ENCODE measurements at regions not wholly inside any gene's neighbourhood (a gene's known extent, or its start where the extent isn't known, plus 50 kb on each side); places are given as distances from the start of the nearest gene placed in this dataset.

GRCh38 chr12:27875677-27876076 lies 95.6 kb upstream of the MANSC4 start:
- Mint-ChIP-seq H3K9me3 (peaks cover 0 to 21% (median 4%) of the 10 kb centered on the region in 11 donors), H3K4me1 (peaks cover 0 to 16% (median 8%) of the 10 kb centered on the region in 7 donors), H3K27me3 (peaks cover 0 to 4% (median 0%) of the 10 kb centered on the region in 5 donors), H3K36me3 (peaks cover 0 to 4% (median 0%) of the 10 kb centered on the region in 5 donors), H3K27ac (no peak overlapping the region), H3K4me3 (no peak overlapping the region)
- Histone ChIP-seq H3K27me3 (ENCODE audit: control insufficient read depth in 2 of 2, insufficient read depth in 2 of 2, low read length in 2 of 2) (no peaks in the 10 kb centered on the region), H3K27ac (ENCODE audit: low read depth, low read length) (no peak overlapping the region), H3K4me3 (ENCODE audit: low read length) (no peak overlapping the region), H3K36me3 (ENCODE audit: control insufficient read depth in 2 of 3, insufficient read depth in 3 of 3, low read length in 3 of 3) (no peaks in the 10 kb centered on the region), H3K4me1 (ENCODE audit: control insufficient read depth in 2 of 2, insufficient read depth in 2 of 2, low read length in 2 of 2) (no peaks in the 10 kb centered on the region), H3K9me3 (ENCODE audit: control insufficient read depth in 2 of 3, low read length in 3 of 3) (no peaks in the 10 kb centered on the region)
- ATAC-seq (no peak), DNase-seq (no peak)
- ChIA-PET CTCF (interaction anchor here (0.6 kb wide), 1 partner anchor 595 kb away, joined by 3 read pairs; no protein-coding TSS in a partner anchor), POLR2A (interaction anchor here (0.6 kb wide), 1 partner anchor 1442 kb away, joined by 3 read pairs; no protein-coding TSS in a partner anchor)
- intact Hi-C loops (cut with micrococcal nuclease) = no loop called here

GRCh38 chr12:27873010-27873409 lies 93.0 kb upstream of the MANSC4 start:
- no peak for DNase-seq
- H3K9me3 Mint-ChIP-seq = peaks cover 0 to 21% (median 4%) of the 10 kb centered on the region in 11 donors
- intact Hi-C loops (cut with micrococcal nuclease) = no loop called here
- no peaks in the 10 kb centered on the region for H3K4me1 ChIP-seq (ENCODE audit: control insufficient read depth in 2 of 2, insufficient read depth in 2 of 2, low read length in 2 of 2)
- H3K4me3 Mint-ChIP-seq = no peak overlapping the region
- H3K27ac ChIP-seq (ENCODE audit: low read depth, low read length) = no peak overlapping the region
- no peak overlapping the region for H3K27ac Mint-ChIP-seq
- H3K27me3 ChIP-seq (ENCODE audit: control insufficient read depth in 2 of 2, insufficient read depth in 2 of 2, low read length in 2 of 2) = no peaks in the 10 kb centered on the region
- CTCF ChIA-PET = no interaction called here
- no peaks in the 10 kb centered on the region for H3K9me3 ChIP-seq (ENCODE audit: control insufficient read depth in 2 of 3, low read length in 3 of 3)
- H3K36me3 ChIP-seq (ENCODE audit: control insufficient read depth in 2 of 3, insufficient read depth in 3 of 3, low read length in 3 of 3) = no peaks in the 10 kb centered on the region
- ATAC-seq = no peak
- H3K27me3 Mint-ChIP-seq = peaks cover 0 to 9% (median 0%) of the 10 kb centered on the region in 5 donors
- H3K4me1 Mint-ChIP-seq = peaks cover 0 to 16% (median 8%) of the 10 kb centered on the region in 7 donors
- POLR2A ChIA-PET = no interaction called here
- no peak overlapping the region for H3K4me3 ChIP-seq (ENCODE audit: low read length)
- H3K36me3 Mint-ChIP-seq = peaks cover 0 to 4% (median 0%) of the 10 kb centered on the region in 5 donors

- intact Hi-C loops (cut with micrococcal nuclease) = no loop called here
- Histone ChIP-seq H3K27ac (ENCODE audit: low read depth, low read length) (no peak overlapping the region), H3K36me3 (ENCODE audit: control insufficient read depth in 2 of 3, insufficient read depth in 3 of 3, low read length in 3 of 3) (no peaks in the 10 kb centered on the region), H3K27me3 (ENCODE audit: control insufficient read depth in 2 of 2, insufficient read depth in 2 of 2, low read length in 2 of 2) (no peaks in the 10 kb centered on the region), H3K9me3 (ENCODE audit: control insufficient read depth in 2 of 3, low read length in 3 of 3) (no peaks in the 10 kb centered on the region), H3K4me1 (ENCODE audit: control insufficient read depth in 2 of 2, insufficient read depth in 2 of 2, low read length in 2 of 2) (no peaks in the 10 kb centered on the region), H3K4me3 (ENCODE audit: low read length) (no peak overlapping the region)
- peaks cover 0 to 4% (median 0%) of the 10 kb centered on the region in 5 donors for H3K36me3 Mint-ChIP-seq
- H3K9me3 Mint-ChIP-seq = peaks cover 0 to 21% (median 2%) of the 10 kb centered on the region in 11 donors
- ChIA-PET CTCF (no interaction called here), POLR2A (no interaction called here)
- H3K27ac Mint-ChIP-seq = peak overlapping the region in 1 of 9 donors; percentile 83
- H3K4me1 Mint-ChIP-seq = peaks cover 0 to 16% (median 8%) of the 10 kb centered on the region in 7 donors
- no peak overlapping the region for H3K4me3 Mint-ChIP-seq
- peaks cover 0 to 9% (median 0%) of the 10 kb centered on the region in 5 donors for H3K27me3 Mint-ChIP-seq
- ATAC-seq (no peak), DNase-seq (no peak)
Measured at GRCh38 chr12:27871946-27872345, 91.9 kb upstream of the MANSC4 start.

- Histone ChIP-seq H3K4me1 (ENCODE audit: control insufficient read depth in 2 of 2, insufficient read depth in 2 of 2, low read length in 2 of 2) (no peaks in the 10 kb centered on the region), H3K27me3 (ENCODE audit: control insufficient read depth in 2 of 2, insufficient read depth in 2 of 2, low read length in 2 of 2) (no peaks in the 10 kb centered on the region), H3K36me3 (ENCODE audit: control insufficient read depth in 2 of 3, insufficient read depth in 3 of 3, low read length in 3 of 3) (no peaks in the 10 kb centered on the region), H3K27ac (ENCODE audit: low read depth, low read length) (no peak overlapping the region), H3K9me3 (ENCODE audit: control insufficient read depth in 2 of 3, low read length in 3 of 3) (no peaks in the 10 kb centered on the region), H3K4me3 (ENCODE audit: low read length) (no peak overlapping the region)
- Mint-ChIP-seq H3K27me3 (peaks cover 0 to 9% (median 0%) of the 10 kb centered on the region in 5 donors), H3K4me3 (peak overlapping the region in 3 of 10 donors; percentile 7 to 41 (median 12)), H3K4me1 (peaks cover 0 to 16% (median 8%) of the 10 kb centered on the region in 7 donors), H3K27ac (peak overlapping the region in 7 of 9 donors; percentile 28 to 83 (median 53)), H3K9me3 (peaks cover 0 to 21% (median 2%) of the 10 kb centered on the region in 11 donors), H3K36me3 (peaks cover 0 to 4% (median 0%) of the 10 kb centered on the region in 5 donors)
- no peak for ATAC-seq
- CTCF ChIA-PET = no interaction called here
- no peak for DNase-seq
- intact Hi-C loops (cut with micrococcal nuclease) = no loop called here
- POLR2A ChIA-PET = interaction anchor here (0.7 kb wide), 1 partner anchor 49 kb away, joined by 3 read pairs; no protein-coding TSS in a partner anchor
Measured at GRCh38 chr12:27870939-27871338, 90.9 kb upstream of the MANSC4 start.

GRCh38 chr12:27869567-27869966 lies 89.5 kb upstream of the MANSC4 start:
- POLR2A ChIA-PET = no interaction called here
- no peaks in the 10 kb centered on the region for H3K36me3 Mint-ChIP-seq
- CTCF ChIA-PET = no interaction called here
- Histone ChIP-seq H3K9me3 (ENCODE audit: control insufficient read depth in 2 of 3, low read length in 3 of 3) (no peaks in the 10 kb centered on the region), H3K27me3 (ENCODE audit: control insufficient read depth in 2 of 2, insufficient read depth in 2 of 2, low read length in 2 of 2) (no peaks in the 10 kb centered on the region), H3K27ac (ENCODE audit: low read depth, low read length) (no peak overlapping the region), H3K4me1 (ENCODE audit: control insufficient read depth in 2 of 2, insufficient read depth in 2 of 2, low read length in 2 of 2) (no peaks in the 10 kb centered on the region), H3K36me3 (ENCODE audit: control insufficient read depth in 2 of 3, insufficient read depth in 3 of 3, low read length in 3 of 3) (no peaks in the 10 kb centered on the region), H3K4me3 (ENCODE audit: low read length) (no peak overlapping the region)
- intact Hi-C loops (cut with micrococcal nuclease) = no loop called here
- DNase-seq (no peak), ATAC-seq (no peak)
- peaks cover 0 to 7% (median 0%) of the 10 kb centered on the region in 11 donors for H3K9me3 Mint-ChIP-seq
- peaks cover 0 to 9% (median 0%) of the 10 kb centered on the region in 5 donors for H3K27me3 Mint-ChIP-seq
- H3K27ac Mint-ChIP-seq = peak overlapping the region in 1 of 9 donors; percentile 36
- H3K4me1 Mint-ChIP-seq = peaks cover 0 to 19% (median 10%) of the 10 kb centered on the region in 7 donors
- no peak overlapping the region for H3K4me3 Mint-ChIP-seq

GRCh38 chr12:27868139-27868538 lies 88.1 kb upstream of the MANSC4 start:
- H3K4me1 ChIP-seq (ENCODE audit: control insufficient read depth in 2 of 2, insufficient read depth in 2 of 2, low read length in 2 of 2) = no peaks in the 10 kb centered on the region
- H3K9me3 ChIP-seq (ENCODE audit: control insufficient read depth in 2 of 3, low read length in 3 of 3) = no peaks in the 10 kb centered on the region
- intact Hi-C loops (cut with micrococcal nuclease) = no loop called here
- H3K27me3 ChIP-seq (ENCODE audit: control insufficient read depth in 2 of 2, insufficient read depth in 2 of 2, low read length in 2 of 2) = no peaks in the 10 kb centered on the region
- H3K4me1 Mint-ChIP-seq = peaks cover 0 to 21% (median 13%) of the 10 kb centered on the region in 7 donors
- H3K27me3 Mint-ChIP-seq = peaks cover 0 to 9% (median 0%) of the 10 kb centered on the region in 5 donors
- H3K4me3 Mint-ChIP-seq = no peak overlapping the region
- POLR2A ChIA-PET = no interaction called here
- no peak overlapping the region for H3K4me3 ChIP-seq (ENCODE audit: low read length)
- no peaks in the 10 kb centered on the region for H3K36me3 ChIP-seq (ENCODE audit: control insufficient read depth in 2 of 3, insufficient read depth in 3 of 3, low read length in 3 of 3)
- no peak overlapping the region for H3K27ac Mint-ChIP-seq
- peaks cover 0 to 8% (median 0%) of the 10 kb centered on the region in 11 donors for H3K9me3 Mint-ChIP-seq
- CTCF ChIA-PET = no interaction called here
- no peak overlapping the region for H3K27ac ChIP-seq (ENCODE audit: low read depth, low read length)
- ATAC-seq = no peak
- no peak for DNase-seq
- H3K36me3 Mint-ChIP-seq = no peaks in the 10 kb centered on the region
